ENCODE measurements at regions not wholly inside any gene's neighbourhood (a gene's known extent, or its start where the extent isn't known, plus 50 kb on each side); places are given as distances from the start of the nearest gene placed in this dataset.
"Not testable (repeated sequence)": the region's sequence is repeated elsewhere in the genome, so short reads cannot be mapped to it uniquely, and the experiment has no call there.

DNA sequence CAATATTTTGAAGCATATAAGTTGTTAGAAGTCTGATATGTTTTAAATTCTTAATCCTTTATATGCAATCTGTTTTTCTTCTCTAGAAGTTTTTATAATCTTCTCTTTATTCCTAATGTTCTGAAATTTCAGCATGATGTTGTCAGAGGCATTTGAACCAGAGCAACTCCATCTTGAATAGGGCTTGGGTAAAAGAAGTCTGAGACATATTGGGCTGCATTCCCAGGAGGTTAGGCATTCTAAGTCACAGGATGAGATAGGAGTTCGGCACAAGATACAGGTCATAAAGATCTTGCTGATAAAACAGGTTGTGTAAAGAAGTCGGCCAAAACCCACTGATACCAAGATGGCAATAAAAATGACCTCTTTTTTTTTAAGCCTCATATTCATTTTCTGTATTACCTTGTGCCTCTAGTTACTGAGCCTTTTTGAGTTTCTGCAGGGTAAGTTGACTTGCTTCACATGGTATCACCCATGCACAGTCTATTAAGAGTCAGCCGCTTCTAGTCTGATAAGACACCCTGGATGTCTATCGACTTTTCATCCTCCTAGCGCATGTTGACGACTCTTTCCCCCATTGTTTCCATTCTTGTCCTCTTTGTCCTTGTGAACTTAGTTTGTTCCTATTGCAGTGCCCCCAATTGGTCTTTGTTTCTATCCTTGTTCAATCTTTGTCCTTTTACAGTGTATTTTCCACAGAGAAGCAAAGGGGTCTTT is 80.8 kb upstream of the RNU6-1 start:
- DNase-seq, result no peak

DNA sequence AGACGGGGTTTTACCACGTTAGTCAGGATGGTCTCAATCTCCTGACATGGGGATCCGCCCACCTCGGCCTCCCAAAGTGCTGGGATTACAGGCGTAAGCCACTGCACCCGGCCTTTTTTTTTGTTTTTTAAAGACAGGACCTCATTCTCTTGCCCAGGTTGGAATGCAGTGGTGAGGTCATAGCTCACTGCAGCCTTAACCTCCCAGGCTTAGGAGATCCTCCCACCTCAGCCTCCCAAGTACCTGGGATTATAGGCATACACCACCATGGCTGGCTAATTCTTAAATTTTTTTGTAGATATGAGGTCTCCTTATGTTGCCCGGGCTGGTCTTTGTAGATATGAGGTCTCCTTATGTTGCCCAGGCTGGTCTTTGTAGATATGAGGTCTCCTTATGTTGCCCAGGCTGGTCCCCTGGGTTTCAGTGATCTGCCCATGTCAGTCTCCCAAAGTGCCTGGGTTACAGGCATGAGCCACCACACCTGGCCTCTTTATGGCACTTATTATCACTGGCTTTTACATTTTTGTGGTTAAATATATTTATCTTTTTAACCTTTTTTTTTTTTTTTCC is 82.3 kb upstream of the RNU6-1 start:
- no peak for DNase-seq

DNA sequence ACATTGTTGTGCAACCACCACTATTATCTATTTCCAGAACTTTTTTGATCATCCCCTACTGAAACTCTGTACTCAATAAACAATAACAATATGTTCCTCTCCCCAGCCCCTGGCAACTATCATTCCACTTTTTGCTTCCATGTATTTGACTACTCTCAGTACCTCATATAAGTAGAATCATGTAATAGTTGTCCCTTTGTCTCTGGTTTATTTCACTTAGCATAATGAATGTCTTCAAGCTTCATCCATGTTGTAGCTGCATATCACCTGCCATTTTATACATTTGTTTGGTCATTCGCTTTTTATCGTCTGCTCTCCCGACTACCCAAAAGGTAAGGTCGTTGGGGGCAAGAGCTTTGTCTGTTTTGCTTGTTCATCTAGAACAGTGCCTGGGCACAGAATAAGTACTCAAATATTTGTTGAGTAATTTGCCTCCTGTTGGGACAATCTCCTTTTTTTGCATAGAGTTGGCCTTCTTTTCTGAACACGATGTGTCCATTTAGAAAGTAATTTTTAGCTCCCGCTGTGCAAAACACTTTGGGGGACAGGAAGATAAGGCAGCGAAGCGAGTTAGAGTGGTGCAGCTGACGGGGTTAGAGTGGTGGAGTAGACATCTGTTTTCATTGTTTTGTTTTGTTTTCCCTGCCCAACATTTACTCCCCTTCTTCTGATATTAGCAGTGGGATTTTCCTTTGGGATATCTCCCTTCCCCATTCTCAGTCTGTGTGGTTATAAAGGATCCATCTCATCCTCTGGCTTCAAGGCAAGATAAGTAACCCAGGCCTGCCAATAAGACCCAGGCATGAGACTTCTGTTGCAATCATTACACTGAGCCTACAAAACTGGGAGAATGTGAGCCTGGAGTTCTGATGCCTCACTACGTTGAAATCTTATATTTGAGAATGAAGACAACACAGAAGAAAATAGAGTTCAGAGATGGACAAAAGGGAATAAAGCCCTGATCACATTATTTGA is 83.4 kb upstream of the RNU6-1 start:
- DNase-seq, result no peak

DNA sequence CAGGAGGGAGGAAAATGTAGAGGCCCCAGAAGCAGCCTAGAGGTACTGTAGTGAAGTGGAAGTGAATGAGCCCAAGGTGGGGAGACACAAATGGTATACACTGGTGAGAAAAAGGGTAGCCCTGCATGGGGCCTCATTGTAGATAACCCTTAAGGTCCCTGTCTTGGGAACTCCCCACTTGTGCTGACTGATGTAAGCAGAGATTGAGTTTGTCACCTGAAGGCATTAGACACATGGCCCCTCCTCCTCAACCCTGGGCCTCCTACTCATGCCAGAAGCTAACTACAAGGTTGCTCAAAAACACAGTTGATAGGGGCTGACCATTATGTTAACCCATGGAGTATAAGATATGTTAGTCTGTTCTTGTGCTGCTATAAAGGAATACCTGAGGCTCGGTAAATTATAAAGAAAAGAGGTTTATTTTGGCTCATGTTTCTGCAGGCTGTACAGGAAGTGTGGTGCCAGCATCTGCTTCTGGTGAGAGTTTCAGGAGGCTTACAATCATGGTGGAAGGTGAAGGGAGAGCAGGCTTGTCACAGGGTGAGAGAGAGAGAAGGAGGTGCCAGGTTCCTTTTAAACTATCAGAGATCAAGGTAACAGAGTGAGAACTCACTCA is 84.6 kb upstream of the RNU6-1 start:
- DNase-seq, result no peak

DNA sequence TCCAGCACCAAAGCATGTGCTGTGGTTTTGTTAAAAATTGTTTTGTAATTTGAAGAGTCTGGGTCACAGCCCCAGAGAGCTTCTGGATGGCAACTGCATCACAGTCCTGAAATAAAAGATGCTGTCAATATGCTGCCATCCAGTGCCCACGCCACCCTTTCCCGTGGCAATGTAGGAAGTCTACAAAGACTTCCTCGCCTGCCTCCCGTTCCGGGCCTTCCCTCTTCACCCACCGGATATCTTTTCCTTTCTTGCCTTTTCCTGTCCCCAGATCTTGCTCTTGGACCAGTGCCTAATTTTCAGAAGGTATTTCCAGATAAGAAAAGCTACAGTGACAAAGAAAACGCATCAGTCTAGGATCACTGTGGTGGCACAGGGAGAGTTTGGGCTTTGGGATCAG is 85.3 kb upstream of the RNU6-1 start:
- DNase-seq, result no peak

DNA sequence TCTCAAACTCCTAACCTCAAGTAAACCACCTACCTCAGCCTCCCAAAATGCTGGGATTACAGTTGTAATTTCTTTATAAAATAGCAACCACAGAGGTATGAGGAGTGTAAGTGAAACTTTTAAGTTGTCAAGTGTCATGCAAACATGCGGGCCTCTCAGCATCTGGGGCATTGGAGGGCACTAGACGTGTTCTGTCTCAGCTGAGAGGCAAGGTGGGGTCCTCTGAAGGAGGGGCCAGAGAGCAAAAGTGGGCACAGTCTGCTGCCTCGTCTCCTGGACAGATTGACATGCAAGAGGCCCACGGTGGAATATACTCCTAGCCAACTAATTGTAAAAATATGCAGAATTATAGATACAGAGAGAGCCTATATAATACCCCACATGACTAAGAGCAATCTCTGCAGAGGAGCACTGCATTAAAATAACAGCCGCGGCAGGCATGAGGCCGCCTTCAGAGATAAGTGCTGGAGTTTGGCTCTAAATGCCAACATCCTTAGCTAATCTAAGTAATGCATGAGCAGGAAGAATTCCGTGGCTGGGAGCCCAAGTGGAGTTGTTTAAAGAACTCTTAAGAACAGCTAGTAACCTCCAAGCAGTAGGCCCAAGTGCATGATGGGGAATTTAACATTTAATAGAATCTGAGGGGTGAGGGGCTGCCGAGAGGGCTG is 87.8 kb upstream of the RNU6-1 start:
- no peak for DNase-seq

DNA sequence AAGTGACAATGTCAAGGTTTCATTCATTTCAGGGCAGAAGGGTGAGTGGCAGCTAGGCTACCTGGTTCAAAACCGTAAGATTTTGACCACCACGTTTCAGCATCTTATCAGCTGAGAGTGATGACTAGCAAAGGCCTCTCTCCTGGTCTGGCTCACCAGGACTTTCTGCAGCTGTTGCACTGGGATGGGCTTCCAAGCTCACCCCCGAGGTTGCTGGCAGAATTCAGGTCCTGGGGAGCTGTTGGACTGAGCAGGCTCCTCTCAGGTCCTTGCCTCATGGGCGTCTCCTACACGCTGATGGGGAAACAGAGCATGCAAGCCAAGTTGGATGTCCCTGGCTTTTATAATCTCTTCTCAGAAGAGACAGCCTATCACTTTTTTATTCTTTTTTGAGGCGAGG is 88.8 kb upstream of the RNU6-1 start:
- no peak for DNase-seq

DNA sequence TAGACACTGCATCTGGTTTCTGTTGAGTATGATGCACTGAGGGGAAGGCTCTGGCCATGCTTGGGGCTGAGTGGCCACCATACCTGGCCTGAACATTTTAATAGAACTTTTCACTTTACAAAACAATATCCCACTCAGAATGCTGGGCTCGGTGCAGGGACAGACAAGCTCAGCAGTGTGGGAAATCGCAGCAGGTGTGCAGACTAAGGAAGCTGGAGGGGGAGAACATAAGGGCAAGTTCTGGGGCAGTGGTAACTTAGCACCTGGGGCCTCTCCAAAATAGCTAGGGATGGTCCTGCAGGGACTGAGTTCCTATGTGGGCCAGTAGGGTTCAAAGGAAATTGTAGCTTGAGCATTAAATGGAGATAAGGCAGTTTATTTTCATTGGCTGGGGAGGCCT is 90.9 kb upstream of the RNU6-1 start:
- no peak for DNase-seq

DNA sequence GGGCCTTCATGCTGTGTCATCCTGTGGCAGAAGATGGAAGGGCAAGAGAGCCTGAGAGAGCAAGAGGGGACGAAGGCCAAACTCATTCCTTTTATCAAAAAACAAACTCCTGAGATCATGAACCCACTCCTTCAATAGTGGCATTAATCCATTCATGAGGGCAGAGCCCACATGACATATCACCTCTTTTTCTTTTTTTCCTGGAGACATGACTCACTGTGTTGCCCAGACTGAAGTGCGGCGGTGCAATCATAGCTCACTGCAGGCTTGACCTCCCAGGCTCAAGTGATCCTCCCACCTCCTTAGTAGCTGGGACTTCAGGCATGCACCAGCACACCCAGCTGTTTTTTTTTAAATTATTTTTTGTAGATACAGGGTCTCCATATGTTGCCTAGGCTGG is 92.0 kb upstream of the RNU6-1 start:
- peak; percentile 37 to 69 for DNase-seq

DNA sequence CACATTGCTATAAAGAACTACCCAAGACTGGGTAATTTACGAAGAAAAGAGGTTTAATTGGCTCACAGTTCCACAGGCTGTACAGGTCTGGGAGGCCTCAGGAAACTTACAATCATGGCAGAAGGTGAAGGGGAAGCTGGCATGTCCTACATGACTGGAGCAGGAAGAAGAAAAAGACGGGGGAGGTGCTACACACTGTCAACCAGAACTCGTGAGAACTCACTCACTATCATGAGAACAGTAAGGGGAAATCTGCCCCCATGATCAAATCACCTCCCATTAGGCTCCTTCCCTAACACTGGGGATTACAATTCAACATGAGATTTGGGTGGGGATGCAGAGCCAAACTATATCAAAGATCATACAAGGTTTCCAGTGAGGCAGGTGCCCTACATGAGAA is 94.3 kb upstream of the RNU6-1 start:
- DNase-seq, result peak; percentile 47 to 72

DNA sequence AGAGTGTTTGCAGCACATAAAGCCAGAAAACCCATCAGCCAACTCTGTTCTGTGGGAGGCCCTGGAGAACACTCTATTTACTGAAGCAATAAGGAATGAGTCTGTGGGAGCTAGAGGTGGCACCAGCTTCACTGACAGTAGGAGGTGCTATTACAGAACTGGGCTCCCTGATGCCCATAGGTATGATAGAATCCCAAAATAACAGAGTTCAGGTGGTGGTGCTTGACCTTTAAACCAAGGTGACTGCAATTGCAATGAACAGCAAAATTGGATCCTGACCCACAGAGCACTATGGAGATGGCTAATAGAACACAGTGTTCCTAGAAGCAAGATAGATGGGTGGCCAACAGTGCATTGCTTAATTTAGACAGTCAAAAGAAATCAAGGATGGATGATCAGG is 95.4 kb upstream of the RNU6-1 start:
- DNase-seq, result no peak

DNA sequence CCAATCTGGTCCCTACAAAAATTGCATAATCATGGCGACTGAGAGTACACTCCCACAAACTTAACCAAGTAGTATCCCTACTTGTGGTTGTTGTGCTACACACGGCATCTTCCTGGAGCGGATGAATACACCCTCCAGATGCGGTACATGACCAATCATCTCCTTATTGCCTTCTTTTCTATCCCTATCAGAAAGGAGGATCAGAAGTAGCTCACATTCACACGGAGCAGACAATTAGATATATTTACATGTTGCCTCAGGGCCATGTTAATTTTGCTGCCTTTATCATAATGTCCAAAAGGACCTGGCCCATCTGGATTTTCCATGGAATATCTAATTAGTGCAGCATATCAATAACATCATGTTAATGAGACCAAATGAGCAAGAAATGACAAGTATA is 96.4 kb upstream of the RNU6-1 start:
- DNase-seq, result no peak

DNA sequence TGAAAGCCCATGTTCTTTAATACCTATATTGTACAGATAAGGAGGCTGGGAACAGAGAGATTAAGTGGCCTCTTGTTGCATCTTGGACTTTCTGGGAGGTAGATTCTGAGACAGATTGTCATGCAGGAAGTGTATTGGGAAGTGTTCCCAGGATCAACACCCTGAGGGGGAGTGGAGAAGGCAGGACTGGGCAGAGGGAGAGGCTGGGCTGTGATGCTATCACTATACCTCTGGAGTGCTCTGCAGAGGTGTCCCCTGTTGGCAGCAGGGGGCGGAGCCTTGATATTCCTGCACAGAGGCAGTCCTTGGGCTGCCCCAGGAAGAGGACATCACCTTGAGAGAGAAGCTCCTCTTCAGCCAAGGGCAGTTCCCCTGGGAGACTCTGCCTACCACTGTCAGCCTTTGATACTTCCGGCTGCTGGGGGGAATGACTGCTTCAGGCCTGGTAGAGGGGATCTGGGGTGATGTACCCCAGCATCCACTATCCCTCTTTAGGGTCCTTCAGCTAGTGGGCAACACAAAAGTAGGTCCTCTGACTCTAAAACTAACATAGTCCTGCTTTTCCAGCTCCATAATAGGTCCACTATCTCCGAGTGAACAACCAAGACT is 97.4 kb upstream of the RNU6-1 start:
- DNase-seq, result no peak

DNA sequence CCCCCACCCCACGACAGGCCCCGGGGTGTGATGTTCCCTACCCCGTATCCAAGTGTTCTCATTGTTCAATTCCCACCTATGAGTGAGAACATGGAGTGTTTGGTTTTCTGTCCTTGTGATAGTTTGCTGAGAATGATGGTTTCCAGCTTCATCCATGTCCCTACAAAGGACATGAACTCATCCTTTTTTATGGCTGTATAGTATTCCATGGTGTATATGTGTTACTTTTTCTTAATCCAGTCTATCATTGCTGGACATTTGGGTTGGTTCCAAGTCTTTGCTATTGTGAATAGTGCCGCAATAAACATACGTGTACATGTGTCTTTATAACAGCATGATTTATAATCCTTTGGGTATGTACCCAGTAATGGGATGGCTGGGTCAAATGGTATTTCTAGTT is 99.3 kb upstream of the RNU6-1 start:
- DNase-seq, result not testable (repeated sequence)

DNA sequence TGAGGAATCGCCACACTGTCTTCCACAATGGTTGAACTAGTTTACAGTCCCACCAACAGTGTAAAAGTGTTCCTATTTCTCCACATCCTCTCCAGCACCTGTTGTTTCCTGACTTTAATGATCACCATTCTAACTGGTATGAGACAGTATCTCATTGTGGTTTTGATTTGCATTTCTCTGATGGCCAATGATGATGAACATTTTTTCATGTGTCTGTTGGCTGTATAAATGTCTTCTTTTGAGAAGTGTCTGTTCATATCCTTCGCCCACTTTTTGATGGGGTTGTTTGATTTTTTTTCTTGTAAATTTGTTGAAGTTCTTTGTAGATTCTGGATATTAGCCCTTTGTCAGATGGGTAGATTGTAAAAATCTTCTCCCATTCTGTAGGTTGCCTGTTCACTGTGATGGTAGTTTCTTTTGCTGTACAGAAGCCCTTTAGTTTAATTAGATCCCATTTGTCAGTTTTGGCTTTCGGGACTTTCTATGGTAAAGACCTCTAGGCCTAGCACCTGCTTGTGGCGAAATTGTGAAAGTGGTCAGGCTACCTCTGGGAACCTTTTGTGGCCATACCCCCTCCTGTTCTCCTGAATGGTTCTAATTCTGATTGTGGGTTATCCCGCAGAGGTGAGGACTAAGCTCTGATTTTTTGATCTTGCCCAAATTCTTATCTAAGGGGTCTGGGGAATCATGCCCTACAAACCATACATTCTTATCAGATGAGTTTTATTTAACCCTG is 99.9 kb upstream of the RNU6-1 start:
- DNase-seq, result not testable (repeated sequence)

DNA sequence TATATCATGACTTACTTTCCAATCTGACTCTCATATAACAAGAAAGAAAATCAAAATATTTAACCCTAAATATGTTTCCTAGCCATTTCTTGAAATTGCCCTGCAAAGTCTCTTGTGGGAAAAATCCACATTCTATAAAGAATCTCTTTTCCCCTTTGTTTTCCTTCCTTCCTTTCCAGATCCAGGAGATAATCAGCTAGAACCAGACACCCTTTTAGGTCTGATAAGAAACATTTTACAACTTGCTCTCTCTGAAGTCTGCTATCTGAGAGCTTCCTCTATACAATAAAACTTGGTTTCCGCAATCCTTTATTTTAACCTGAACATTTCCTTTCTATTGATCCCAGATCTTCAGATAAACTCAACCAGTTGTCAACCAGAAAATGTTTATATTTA is 100.5 kb upstream of the RNU6-1 start:
- no peak for DNase-seq

DNA sequence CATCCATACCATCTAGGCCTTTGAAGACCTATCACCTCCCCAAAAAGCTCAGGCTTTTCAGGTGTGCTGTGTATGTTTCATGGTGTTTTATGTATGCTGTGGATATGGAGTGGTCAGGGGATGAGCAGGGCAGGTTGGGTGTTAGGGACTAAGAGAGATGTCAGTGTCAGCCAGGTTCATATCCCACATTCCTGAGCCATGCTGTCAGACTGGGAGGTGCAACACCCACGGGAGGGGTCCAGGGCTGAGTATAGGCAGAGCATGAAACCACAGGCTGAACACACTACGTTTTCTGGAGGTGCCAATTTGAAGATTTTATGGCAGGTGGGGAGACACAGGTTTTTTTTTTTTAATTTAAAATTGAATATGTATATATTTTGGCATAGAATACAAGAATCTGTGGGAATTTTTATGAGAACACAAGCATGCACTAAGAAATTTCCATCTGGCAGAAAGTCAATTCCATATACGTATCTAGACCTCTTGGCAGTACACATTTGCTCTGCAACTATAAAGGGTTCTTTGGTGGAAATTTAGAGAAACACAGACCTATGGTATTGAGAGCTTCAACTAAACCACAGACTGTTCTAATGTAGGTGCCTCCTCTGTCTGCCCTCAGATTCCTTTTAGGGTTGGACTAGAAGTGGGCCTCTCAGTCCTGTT is 101.9 kb upstream of the RNU6-1 start:
- no peak for DNase-seq

DNA sequence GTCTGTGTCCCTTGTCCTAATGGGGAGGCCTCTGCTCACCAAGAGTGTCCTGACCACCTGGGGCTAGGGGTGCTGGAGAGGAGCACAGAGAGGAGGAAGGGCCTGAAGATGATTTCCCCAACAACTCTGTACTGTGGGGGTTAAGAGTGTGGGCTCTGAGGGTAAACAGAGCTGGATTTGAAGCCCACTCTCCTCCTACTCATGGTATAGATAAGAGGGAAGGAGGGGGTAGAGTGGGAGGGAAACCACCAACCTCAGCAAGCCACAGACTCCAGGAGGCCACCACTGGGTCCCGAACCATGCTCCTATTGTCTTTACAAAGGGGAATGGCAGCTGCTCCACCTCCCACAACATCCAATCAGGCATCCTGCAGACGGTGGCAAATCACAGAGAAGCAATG is 103.6 kb upstream of the RNU6-1 start:
- no peak for DNase-seq

DNA sequence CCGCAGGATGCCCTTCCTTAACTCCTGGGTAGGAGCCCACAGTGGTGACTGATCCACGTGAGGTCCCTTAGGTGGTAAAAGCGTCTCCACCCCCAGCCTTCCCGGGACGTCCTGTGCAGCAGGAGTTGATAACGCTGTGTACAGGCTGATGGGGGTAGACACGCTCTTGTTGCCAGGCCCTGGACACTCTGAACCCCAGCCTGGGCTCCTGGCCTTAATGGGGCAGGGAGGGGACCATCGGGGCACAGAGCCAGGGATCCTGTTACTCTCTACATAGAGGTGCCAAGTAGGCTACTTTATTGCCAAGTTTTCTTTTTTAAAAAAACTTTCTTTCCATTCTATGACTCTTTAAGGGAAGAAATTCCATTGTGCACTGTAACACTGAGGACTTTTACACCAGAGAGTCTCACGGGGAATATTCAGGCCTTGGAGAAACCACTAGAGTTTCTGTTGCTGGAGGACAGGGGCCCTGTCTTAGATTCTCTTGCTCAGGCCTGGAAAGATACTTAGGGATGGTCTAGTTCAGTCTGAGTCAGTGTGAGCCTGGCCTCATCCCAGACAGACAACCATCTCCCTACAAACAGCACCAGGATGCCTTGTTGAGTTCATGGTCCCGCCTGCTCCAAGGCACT is 104.3 kb upstream of the RNU6-1 start:
- DNase-seq, result no peak

DNA sequence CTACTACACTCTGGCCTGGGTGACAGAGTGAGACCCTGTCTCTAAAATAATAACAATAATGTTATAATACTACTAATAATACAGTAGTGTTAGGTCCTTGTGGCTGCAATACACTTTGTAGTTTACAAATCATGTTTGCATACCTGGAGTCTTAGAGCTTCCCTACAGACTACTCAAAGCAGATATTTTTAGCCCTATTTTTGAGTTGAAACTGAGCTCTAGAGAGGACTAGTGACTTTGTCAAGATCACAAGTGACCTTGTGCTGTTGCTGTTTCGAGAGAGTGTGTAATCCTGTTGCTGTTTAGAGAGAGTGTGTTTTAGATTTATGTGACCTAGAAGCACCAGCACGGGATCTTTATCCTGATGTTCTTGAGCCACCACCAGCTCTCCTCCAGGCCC is 105.3 kb upstream of the RNU6-1 start:
- DNase-seq, result no peak
